Hypothalamus (tissue), 51 donors: ENCODE measurements at regions not wholly inside any gene's neighbourhood (a gene's known extent, or its start where the extent isn't known, plus 50 kb on each side); places are given as distances from the start of the nearest gene placed in this dataset.

Experiments
- DNase-seq, 51 donors: peaks; one replicate each; lab custom pipeline; 2025; lab: John Stamatoyannopoulos, UW

DNA sequence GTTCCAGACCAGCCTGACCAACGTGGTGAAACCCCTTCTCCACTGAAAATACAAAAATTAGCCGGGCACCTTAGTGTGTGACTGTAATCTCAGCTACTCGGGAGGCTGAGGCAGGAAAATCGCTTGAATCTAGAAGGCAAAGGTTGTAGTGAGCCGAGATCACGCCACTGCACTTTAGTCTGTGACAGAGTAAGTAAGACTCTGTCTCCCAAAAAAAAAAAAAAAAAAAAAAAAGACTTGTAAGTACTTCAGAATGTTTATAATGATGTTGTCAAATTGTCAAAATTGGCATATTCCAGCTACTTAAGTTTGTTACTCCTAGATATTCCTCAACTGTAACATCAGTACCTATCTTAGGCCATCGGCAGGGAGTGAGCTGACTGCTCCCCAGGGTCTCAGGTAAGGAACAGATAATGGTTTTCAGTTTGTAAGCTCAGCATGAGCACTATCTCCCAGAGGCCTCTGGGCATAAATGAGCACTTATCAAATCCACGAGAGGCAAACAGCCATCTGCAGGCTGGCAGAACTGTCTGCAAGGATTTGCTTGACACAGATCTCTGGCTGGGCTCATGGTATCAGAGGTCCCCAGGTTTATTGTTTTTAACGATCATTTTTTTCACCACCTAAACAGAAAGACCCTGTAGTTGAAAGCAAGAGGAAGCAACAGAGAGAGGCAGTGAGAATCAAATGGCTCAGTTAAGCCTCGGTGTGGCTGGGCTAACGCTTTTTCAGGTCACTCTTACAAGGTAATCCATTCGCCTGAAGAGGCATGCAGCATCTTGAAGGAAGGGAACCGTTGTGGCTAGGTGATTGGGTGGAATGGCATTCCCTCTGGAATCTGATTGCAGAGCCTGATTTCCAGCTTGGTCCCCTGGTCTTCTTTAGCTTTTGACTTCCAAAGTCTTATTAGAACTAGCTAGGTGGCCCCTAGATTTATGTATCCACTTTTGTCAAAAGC is 115.9 kb downstream of the LY86 start:
- no peak for DNase-seq

- no peak for DNase-seq
Observed at GRCh38 chr6:6705061-6705425, 116.5 kb downstream of the LY86 start.

DNA sequence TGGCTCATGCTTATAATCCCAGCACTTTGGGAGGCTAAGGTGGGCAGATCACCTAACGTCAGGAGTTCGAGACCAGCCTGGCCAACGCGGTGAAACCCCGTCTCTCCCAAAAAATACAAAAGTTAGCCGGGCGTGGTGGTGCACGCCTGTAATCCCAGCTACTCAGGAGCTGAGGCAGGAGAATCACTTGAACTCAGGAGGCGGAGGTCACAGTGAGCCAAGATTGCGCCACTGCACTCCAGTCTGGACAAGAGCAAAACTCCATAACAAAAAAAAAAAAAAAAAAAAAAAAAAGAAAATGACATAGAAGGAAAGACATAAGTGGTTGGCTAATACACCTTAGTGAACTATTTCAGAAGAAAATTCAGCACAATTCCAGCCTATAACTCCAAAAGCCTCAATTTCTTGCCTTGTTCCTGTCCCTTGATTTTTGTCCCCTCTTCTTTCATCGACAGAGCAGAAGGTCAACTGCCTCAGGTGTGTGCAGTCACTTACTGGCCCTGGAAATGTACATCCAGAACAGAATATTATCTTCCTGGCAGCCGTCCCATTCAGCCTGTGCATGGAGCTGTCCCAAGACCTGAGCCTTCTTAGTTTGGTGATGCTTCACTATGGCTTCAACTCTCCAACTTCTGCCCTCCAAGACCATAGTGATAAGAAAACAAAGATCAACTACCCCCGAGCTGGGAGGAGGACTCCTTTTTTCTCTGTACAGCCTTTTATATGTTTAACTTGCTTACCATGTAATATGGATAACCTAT is 117.6 kb downstream of the LY86 start:
- no peak for DNase-seq

DNA sequence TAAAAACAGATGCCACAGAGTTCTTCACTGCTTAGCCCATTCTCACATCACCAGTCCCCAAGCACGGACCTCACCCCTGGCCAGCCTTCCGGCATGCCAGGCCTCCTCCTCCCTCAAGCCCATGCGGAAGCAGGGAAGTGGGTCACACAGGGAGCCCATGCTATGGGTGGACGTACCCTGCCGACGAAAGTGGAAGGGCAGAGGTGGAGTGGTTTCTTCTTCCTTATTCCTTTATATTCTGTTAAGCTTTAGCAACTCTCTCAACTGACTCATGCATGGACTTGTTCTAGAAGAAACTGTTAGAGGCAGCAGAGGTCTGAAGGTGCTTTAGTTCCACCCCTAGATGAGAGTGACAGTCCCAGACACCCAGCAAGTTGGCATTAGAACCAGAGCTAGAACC is 118.6 kb downstream of the LY86 start:
- DNase-seq: peak in 21 of 51 donors; percentile 4 to 50 (median 26)

DNA sequence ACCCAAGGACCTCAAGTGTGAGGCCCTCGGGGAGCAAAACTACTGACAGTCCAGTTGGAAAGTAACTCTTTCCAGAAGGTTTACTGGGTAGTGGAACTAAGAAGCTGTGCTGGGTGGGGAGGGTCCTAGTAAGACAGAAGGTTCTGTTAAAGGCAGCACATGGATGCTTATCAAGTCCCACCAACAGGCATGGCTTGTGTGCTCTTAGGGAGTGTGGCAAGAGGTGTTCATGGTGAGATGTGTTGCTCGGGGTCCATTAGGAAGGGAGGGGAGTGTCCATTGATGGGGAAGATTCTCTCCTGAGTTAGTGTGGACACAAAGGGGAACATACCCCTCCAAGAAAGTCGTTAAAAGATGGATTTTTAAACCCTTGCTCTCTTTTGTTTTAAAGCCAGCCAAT is 120.6 kb downstream of the LY86 start:
- no peak for DNase-seq

- no peak for DNase-seq
Observed at GRCh38 chr6:6711031-6711785, 122.7 kb downstream of the LY86 start.

DNA sequence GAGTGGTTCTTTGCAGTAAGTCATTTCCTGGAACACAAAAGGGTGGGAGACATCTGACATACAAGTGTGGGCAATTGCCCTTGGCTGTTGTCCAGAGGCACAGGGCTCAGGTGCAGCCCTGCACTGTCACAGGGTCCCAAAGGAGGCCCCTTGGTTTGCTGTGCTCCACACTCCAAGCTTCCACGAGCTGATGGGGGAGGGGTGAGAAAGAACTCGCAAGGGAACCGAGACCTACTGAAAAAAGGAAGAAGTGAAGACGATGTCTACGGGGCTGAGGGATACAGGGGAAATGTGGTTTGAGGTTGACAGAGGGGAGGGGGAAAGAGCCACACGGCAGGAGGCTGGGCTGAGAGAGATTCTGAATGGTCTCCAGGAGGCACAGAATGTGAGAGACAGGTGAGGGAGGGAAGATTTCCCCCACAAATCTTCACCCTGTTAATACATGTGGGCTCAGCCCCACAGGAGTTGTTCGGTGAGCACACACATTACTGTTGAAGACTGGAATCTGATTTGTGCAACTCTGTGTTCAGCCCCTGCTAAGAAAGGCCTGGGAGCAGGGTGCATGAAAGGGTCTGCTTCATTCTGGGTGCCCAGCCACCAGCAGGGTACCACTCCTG is 123.4 kb downstream of the LY86 start:
- DNase-seq: peak in 11 of 51 donors; percentile 8 to 48 (median 14)

- DNase-seq: peak in 7 of 51 donors; percentile 9 to 27 (median 19)
Observed at GRCh38 chr6:6712449-6713403, 124.2 kb downstream of the LY86 start.

- no peak for DNase-seq
Observed at GRCh38 chr6:6713657-6714056, 125.1 kb downstream of the LY86 start.

GRCh38 chr6:6714118-6714897 is 125.8 kb downstream of the LY86 start:
- no peak for DNase-seq

- DNase-seq: no peak
Observed at GRCh38 chr6:6714953-6715352, 126.4 kb downstream of the LY86 start.

DNA sequence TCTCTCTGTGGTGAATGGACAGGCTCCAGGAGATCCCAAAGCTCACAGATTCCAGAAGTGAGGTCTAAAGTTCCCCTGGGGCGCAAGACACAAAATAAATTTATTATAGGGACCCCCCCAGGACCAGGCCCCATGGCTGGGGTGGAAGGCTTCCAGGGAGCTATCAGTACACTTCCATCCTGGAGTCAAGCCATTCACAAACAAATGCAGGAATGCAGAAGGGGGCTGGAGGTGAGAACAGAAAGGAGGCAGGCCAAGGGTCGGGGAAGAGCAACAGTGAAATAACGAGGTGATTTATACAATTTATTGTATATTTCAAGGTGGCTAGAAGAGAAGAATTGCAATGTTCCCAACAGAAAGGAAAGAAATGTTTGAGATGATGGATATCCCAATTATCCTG is 126.9 kb downstream of the LY86 start:
- no peak for DNase-seq

- DNase-seq: no peak
Observed at GRCh38 chr6:6716998-6717763, 128.7 kb downstream of the LY86 start.

GRCh38 chr6:6717953-6718352 is 129.4 kb downstream of the LY86 start:
- DNase-seq: no peak

- DNase-seq: no peak
Observed at GRCh38 chr6:6721606-6722005, 133.1 kb downstream of the LY86 start.

DNA sequence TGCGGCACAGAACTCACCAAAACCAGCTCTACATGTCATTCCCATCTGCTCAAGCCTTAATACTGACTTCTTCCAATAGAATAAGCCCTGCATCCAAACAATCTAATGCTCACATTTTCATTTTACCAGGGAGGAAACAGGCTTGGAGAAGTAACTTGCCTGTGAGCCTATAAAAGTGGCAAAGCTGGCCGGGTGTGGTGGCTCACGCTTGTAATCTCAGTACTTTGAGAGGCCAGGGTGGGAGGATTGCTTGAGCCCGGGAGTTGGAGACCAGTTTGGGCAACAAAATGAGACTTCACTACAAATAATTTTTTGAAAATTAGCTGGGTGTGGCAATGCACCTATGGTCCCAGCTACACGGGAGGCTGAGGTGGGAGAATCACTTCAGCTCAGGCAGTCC is 133.7 kb downstream of the LY86 start:
- DNase-seq: no peak

DNA sequence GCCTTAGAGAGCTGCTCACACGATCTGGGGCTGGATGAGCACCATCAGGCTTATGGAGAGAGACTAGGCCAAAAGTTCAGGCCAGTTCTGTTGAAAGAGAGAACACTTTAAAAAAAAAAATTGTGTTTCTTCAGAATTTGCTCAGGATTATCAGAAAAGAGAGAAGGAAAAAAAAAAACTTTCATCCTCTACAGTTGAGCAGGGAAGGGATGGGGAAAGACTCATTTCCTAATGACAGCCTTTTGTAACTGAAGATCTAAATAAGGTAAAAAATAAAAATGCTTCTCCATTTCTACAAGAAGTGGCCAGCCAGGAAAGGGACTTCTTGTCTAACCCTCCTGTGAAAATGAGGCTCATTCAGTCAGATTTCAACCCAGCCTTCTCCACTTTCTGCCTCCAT is 134.8 kb downstream of the LY86 start:
- no peak for DNase-seq
